ENCODE measurements at regions not wholly inside any gene's neighbourhood (a gene's known extent, or its start where the extent isn't known, plus 50 kb on each side); places are given as distances from the start of the nearest gene placed in this dataset.
A peak's percentile ranks its signal among the peaks of the same experiment; 100 is the strongest.

DNA sequence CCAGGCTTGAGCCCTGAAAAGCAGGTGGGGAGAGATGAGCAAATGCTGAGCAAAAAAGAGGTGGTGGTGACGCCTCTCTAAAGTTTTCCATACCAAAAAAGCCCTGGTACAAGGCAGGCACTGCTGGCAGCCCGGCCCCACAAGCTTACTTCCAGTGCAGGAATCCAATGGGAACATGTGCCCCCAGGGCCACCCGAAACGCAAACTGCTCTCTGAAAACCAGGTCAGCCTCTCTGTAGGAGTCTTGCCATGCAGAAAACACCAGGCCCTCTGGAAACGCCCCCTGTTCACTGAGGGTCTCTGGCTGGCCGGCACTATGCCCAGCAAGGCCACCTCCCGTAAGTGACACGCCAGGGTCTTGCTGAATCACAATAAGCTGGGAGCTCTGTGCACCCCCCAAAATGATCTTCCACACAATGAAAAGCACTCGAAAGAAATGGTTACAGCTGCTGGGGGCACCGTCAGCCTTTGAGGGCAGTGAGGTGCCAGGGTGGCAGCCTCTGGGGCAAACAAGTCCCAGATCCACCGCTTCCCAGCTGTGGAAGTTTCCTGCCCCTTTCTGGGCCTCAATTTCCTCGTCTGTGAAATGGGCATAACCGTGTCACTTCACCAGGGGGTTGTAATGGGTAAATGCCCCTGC lies 170.5 kb downstream of the TOMM20 start (continued):
- no peak for TF ChIP-seq ZNF23 (CRISPR knock-in tag; IDR thresholded peaks at IDR 0.05)
- TF ChIP-seq BCOR (IDR thresholded peaks at IDR 0.05) = peak; percentile 97
- TF ChIP-seq E2F5 (CRISPR knock-in tag; IDR thresholded peaks at IDR 0.05) = no peak
- no peak for TF ChIP-seq TGIF2 (CRISPR knock-in tag; IDR thresholded peaks at IDR 0.05)
- TF ChIP-seq NR2C2 (CRISPR knock-in tag; IDR thresholded peaks at IDR 0.05) = no peak
- no peak for TF ChIP-seq NR2C2 (tag; IDR thresholded peaks at IDR 0.05)
- TF ChIP-seq OTX1 (CRISPR knock-in tag; IDR thresholded peaks at IDR 0.05) = no peak
- no peak for TF ChIP-seq ZNF407 (IDR thresholded peaks at IDR 0.05; ENCODE audit: low read depth)
- TF ChIP-seq CHD4 (IDR thresholded peaks at IDR 0.05; ENCODE audit: insufficient read depth, insufficient replicate concordance, low read depth, low read length, poor library complexity, severe bottlenecking) = peak; percentile 86
- no peak for TF ChIP-seq ZNF384 (IDR thresholded peaks at IDR 0.05; ENCODE audit: low read depth, low read length)
- TF ChIP-seq RBFOX2 (IDR thresholded peaks at IDR 0.05; ENCODE audit: low read depth, low read length) = peak; percentile 42; the same call in 1 of the 2 replicates
- peak; percentile 11; the same call in 1 of the 2 replicates for TF ChIP-seq STAG1 (CRISPR knock-in tag; IDR thresholded peaks at IDR 0.05; ENCODE audit: borderline replicate concordance)
- TF ChIP-seq, protein P1, sequence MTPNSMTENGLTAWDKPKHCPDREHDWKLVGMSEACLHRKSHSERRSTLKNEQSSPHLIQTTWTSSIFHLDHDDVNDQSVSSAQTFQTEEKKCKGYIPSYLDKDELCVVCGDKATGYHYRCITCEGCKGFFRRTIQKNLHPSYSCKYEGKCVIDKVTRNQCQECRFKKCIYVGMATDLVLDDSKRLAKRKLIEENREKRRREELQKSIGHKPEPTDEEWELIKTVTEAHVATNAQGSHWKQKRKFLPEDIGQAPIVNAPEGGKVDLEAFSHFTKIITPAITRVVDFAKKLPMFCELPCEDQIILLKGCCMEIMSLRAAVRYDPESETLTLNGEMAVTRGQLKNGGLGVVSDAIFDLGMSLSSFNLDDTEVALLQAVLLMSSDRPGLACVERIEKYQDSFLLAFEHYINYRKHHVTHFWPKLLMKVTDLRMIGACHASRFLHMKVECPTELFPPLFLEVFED (CRISPR knock-in tag; conservative IDR thresholded peaks at IDR 0.05) = no peak
- no peak for TF ChIP-seq FOXJ3 (CRISPR knock-in tag; IDR thresholded peaks at IDR 0.05)
- no peak for TF ChIP-seq RFX5 (IDR thresholded peaks at IDR 0.05; ENCODE audit: low read depth, low read length)
- no peak for TF ChIP-seq ZNF586 (CRISPR knock-in tag; conservative IDR thresholded peaks at IDR 0.05)
- TF ChIP-seq TRIM28 (IDR thresholded peaks at IDR 0.05) = no peak
- no peak for TF ChIP-seq DNMT1 (IDR thresholded peaks at IDR 0.05)
- no peak for TF ChIP-seq POLR2AphosphoS2 (IDR thresholded peaks at IDR 0.05; ENCODE audit: low read length)

Data from K562 (cell line).